ENCODE measurements at regions not wholly inside any gene's neighbourhood (a gene's known extent, or its start where the extent isn't known, plus 50 kb on each side); places are given as distances from the start of the nearest gene placed in this dataset.
A peak's percentile ranks its signal among the peaks of the same experiment; 100 is the strongest.

DNA sequence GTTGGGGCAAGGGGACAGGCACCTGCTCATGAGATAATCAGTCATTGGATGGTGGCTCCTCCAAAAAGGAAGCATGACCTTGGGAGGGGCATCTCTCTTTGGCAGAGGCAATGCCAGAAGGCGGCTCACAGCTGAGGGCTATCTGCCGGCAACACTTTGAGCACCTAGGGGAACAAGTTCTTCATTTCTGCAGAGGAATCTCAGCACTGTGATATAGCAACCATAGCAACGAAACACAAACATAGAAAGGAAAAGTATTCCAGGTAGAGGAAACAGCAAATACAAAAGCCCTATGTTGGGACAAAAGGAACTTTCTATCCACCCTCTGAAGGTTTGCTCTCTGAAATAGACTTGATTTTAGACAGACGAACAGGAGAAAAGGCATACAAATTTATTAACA, 89.1 kb upstream of the NEDD4L start:
- H4K8ac ChIP-seq (ENCODE audit: low read depth, low read length) = no peak overlapping the region
- no peaks in the 10 kb centered on the region for H3K9me3 ChIP-seq (ENCODE audit: insufficient read depth, low read depth, low read length)
- H3K36me3 ChIP-seq (ENCODE audit: control insufficient read depth in 1 of 2, insufficient read depth in 2 of 2, low read length in 2 of 2) = no peaks in the 10 kb centered on the region
- no peaks in the 10 kb centered on the region for H3K27me3 ChIP-seq (ENCODE audit: insufficient read depth, low read length)
- no peak overlapping the region for H2BK120ac ChIP-seq (ENCODE audit: insufficient read depth, low read length, poor library complexity)
- H2AFZ ChIP-seq (ENCODE audit: insufficient read depth, low read length, poor library complexity) = no peak overlapping the region
- no peak overlapping the region for H3K4me3 ChIP-seq (ENCODE audit: low read depth, low read length)
- peak; percentile 32 to 86 for DNase-seq
- no peak overlapping the region for H3K27ac ChIP-seq (ENCODE audit: low read depth, low read length)
- no peak overlapping the region for H3K23ac ChIP-seq (ENCODE audit: low read length)
- H2BK12ac ChIP-seq (ENCODE audit: low read length) = no peak overlapping the region
- no peak overlapping the region for H3K18ac ChIP-seq (ENCODE audit: low read length)
- no peak overlapping the region for H3K14ac ChIP-seq (ENCODE audit: low read length)
- no peak overlapping the region for H2AK5ac ChIP-seq (ENCODE audit: low read length)
- H2BK5ac ChIP-seq (ENCODE audit: low read depth, low read length, poor library complexity) = no peak overlapping the region
- H4K91ac ChIP-seq (ENCODE audit: low read depth, low read length) = no peak overlapping the region
- H3K4ac ChIP-seq (ENCODE audit: low read depth, low read length) = no peak overlapping the region
- no CpG with 5 or more reads among the region's 4 CpGs for WGBS (ENCODE audit: extremely low coverage, insufficient coverage, insufficient read length)
- no peaks in the 10 kb centered on the region for H3K79me1 ChIP-seq (ENCODE audit: low read length)
- H3K79me2 ChIP-seq (ENCODE audit: control insufficient read depth, insufficient read depth, low read length, poor library complexity) = no peaks in the 10 kb centered on the region
- H3K4me1 ChIP-seq (ENCODE audit: control insufficient read depth in 1 of 2, insufficient read depth in 2 of 2, low read length in 2 of 2) = no peaks in the 10 kb centered on the region
- H3K9ac ChIP-seq (ENCODE audit: low read length) = no peak overlapping the region
- no peak overlapping the region for H4K12ac ChIP-seq (ENCODE audit: low read depth, low read length)
- no peak overlapping the region for H3K4me2 ChIP-seq (ENCODE audit: low read length)

- no peak overlapping the region for H3K9ac ChIP-seq (ENCODE audit: low read length)
- no peak overlapping the region for H4K8ac ChIP-seq (ENCODE audit: low read depth, low read length)
- no peak overlapping the region for H2BK5ac ChIP-seq (ENCODE audit: low read depth, low read length, poor library complexity)
- no peak overlapping the region for H2AK5ac ChIP-seq (ENCODE audit: low read length)
- no CpG with 5 or more reads among the region's 5 CpGs for WGBS (ENCODE audit: extremely low coverage, insufficient coverage, insufficient read length)
- no peak overlapping the region for H4K12ac ChIP-seq (ENCODE audit: low read depth, low read length)
- H4K91ac ChIP-seq (ENCODE audit: low read depth, low read length) = no peak overlapping the region
- no peak overlapping the region for H3K4me3 ChIP-seq (ENCODE audit: low read depth, low read length)
- no peak overlapping the region for H3K14ac ChIP-seq (ENCODE audit: low read length)
- H3K79me1 ChIP-seq (ENCODE audit: low read length) = no peaks in the 10 kb centered on the region
- no peaks in the 10 kb centered on the region for H3K9me3 ChIP-seq (ENCODE audit: insufficient read depth, low read depth, low read length)
- no peak for DNase-seq
- H3K36me3 ChIP-seq (ENCODE audit: control insufficient read depth in 1 of 2, insufficient read depth in 2 of 2, low read length in 2 of 2) = no peaks in the 10 kb centered on the region
- H3K18ac ChIP-seq (ENCODE audit: low read length) = no peak overlapping the region
- H3K27ac ChIP-seq (ENCODE audit: low read depth, low read length) = no peak overlapping the region
- H3K4ac ChIP-seq (ENCODE audit: low read depth, low read length) = no peak overlapping the region
- no peak overlapping the region for H2BK120ac ChIP-seq (ENCODE audit: insufficient read depth, low read length, poor library complexity)
- no peak overlapping the region for H2AFZ ChIP-seq (ENCODE audit: insufficient read depth, low read length, poor library complexity)
- no peaks in the 10 kb centered on the region for H3K4me1 ChIP-seq (ENCODE audit: control insufficient read depth in 1 of 2, insufficient read depth in 2 of 2, low read length in 2 of 2)
- no peak overlapping the region for H3K4me2 ChIP-seq (ENCODE audit: low read length)
- H2BK12ac ChIP-seq (ENCODE audit: low read length) = no peak overlapping the region
- no peaks in the 10 kb centered on the region for H3K79me2 ChIP-seq (ENCODE audit: control insufficient read depth, insufficient read depth, low read length, poor library complexity)
- H3K23ac ChIP-seq (ENCODE audit: low read length) = no peak overlapping the region
- H3K27me3 ChIP-seq (ENCODE audit: insufficient read depth, low read length) = no peaks in the 10 kb centered on the region
Observed at GRCh38 chr18:57953883-57954282, 90.1 kb upstream of the NEDD4L start.

GRCh38 chr18:57951999-57952774, 91.8 kb upstream of the NEDD4L start:
- DNase-seq = no peak
- Histone ChIP-seq H3K14ac (ENCODE audit: low read length) (no peak overlapping the region), H3K27me3 (ENCODE audit: insufficient read depth, low read length) (no peaks in the 10 kb centered on the region), H4K12ac (ENCODE audit: low read depth, low read length) (no peak overlapping the region), H3K79me2 (ENCODE audit: control insufficient read depth, insufficient read depth, low read length, poor library complexity) (no peaks in the 10 kb centered on the region), H3K23ac (ENCODE audit: low read length) (no peak overlapping the region), H2AFZ (ENCODE audit: insufficient read depth, low read length, poor library complexity) (no peak overlapping the region), H3K18ac (ENCODE audit: low read length) (no peak overlapping the region), H4K8ac (ENCODE audit: low read depth, low read length) (no peak overlapping the region), H3K9me3 (ENCODE audit: insufficient read depth, low read depth, low read length) (no peaks in the 10 kb centered on the region), H2BK12ac (ENCODE audit: low read length) (no peak overlapping the region), H2AK5ac (ENCODE audit: low read length) (no peak overlapping the region), H3K36me3 (ENCODE audit: control insufficient read depth in 1 of 2, insufficient read depth in 2 of 2, low read length in 2 of 2) (no peaks in the 10 kb centered on the region), H3K79me1 (ENCODE audit: low read length) (no peaks in the 10 kb centered on the region), H2BK120ac (ENCODE audit: insufficient read depth, low read length, poor library complexity) (no peak overlapping the region), H2BK5ac (ENCODE audit: low read depth, low read length, poor library complexity) (no peak overlapping the region), H3K4me3 (ENCODE audit: low read depth, low read length) (no peak overlapping the region), H3K27ac (ENCODE audit: low read depth, low read length) (no peak overlapping the region), H3K9ac (ENCODE audit: low read length) (no peak overlapping the region), H4K91ac (ENCODE audit: low read depth, low read length) (no peak overlapping the region), H3K4me1 (ENCODE audit: control insufficient read depth in 1 of 2, insufficient read depth in 2 of 2, low read length in 2 of 2) (no peaks in the 10 kb centered on the region), H3K4me2 (ENCODE audit: low read length) (no peak overlapping the region), H3K4ac (ENCODE audit: low read depth, low read length) (no peak overlapping the region)
- no CpG with 5 or more reads among the region's 10 CpGs for WGBS (ENCODE audit: extremely low coverage, insufficient coverage, insufficient read length)

DNA sequence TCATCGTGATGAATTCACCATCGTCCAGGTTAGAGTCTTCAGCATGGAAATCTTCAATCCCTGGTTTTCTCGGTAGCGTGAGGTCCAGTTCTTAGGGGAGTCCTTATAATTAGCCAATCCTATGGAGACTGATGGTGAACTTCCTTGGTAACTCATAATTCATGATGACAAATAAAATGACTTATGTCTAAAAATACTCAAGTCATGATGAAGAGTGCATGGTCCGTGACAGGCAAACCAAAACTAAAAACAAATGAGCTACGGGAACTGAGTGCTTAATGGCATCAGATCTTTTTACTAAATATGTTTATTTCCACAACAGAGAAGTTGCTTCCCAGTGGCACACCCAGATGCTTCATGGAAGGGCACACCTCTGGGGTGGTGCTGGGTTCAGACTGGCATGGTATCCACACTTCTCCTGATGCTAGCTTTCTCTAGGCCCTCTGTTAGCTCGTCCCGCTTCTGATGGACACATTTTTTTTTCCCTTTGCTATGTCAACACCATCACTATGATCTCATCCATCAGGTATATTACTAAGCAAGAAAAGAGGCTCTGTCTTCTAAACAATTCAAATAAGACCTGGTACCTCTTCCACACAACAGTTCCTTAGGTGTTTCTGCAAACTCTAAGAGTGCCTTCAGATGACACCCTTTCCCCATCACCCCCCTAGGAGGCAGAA, 92.8 kb upstream of the NEDD4L start:
- Histone ChIP-seq H4K8ac (ENCODE audit: low read depth, low read length) (no peak overlapping the region), H4K91ac (ENCODE audit: low read depth, low read length) (no peak overlapping the region), H2BK12ac (ENCODE audit: low read length) (no peak overlapping the region), H2BK5ac (ENCODE audit: low read depth, low read length, poor library complexity) (no peak overlapping the region), H4K12ac (ENCODE audit: low read depth, low read length) (no peak overlapping the region), H3K23ac (ENCODE audit: low read length) (no peak overlapping the region), H2AK5ac (ENCODE audit: low read length) (no peak overlapping the region), H2AFZ (ENCODE audit: insufficient read depth, low read length, poor library complexity) (no peak overlapping the region), H3K79me2 (ENCODE audit: control insufficient read depth, insufficient read depth, low read length, poor library complexity) (no peaks in the 10 kb centered on the region), H3K4me1 (ENCODE audit: control insufficient read depth in 1 of 2, insufficient read depth in 2 of 2, low read length in 2 of 2) (no peaks in the 10 kb centered on the region), H3K14ac (ENCODE audit: low read length) (no peak overlapping the region), H3K4ac (ENCODE audit: low read depth, low read length) (no peak overlapping the region), H3K27me3 (ENCODE audit: insufficient read depth, low read length) (no peaks in the 10 kb centered on the region), H3K79me1 (ENCODE audit: low read length) (no peaks in the 10 kb centered on the region), H3K9ac (ENCODE audit: low read length) (no peak overlapping the region), H3K4me2 (ENCODE audit: low read length) (no peak overlapping the region), H3K9me3 (ENCODE audit: insufficient read depth, low read depth, low read length) (no peaks in the 10 kb centered on the region), H3K4me3 (ENCODE audit: low read depth, low read length) (no peak overlapping the region), H3K27ac (ENCODE audit: low read depth, low read length) (no peak overlapping the region), H3K18ac (ENCODE audit: low read length) (no peak overlapping the region), H3K36me3 (ENCODE audit: control insufficient read depth in 1 of 2, insufficient read depth in 2 of 2, low read length in 2 of 2) (no peaks in the 10 kb centered on the region), H2BK120ac (ENCODE audit: insufficient read depth, low read length, poor library complexity) (no peak overlapping the region)
- WGBS (ENCODE audit: extremely low coverage, insufficient coverage, insufficient read length) = no CpG with 5 or more reads among the region's 8 CpGs
- no peak for DNase-seq
